ENCODE measurements at regions not wholly inside any gene's neighbourhood (a gene's known extent, or its start where the extent isn't known, plus 50 kb on each side); places are given as distances from the start of the nearest gene placed in this dataset.

DNA sequence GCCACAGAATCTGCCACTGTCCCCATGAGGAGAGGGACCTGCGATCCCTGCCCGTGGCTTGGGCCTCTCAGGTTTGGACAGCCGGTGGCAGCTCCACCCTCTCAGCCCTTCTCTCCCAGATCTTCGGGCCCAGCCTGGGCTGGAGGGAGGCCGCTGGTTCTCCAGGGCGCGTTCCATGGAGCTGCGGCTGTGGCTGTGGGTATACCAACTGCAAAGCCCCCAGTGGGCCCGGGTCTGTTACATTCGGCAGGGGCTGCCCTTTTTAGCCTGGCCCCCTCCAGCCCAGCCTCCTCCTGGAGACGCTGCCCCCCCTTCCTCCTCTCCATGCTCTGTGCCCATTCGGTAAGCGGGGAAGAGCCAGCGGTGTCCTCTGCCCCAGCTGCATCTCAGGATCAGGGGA is 64.7 kb upstream of the ZNF469 start:
- H3K27ac Mint-ChIP-seq = peak overlapping the region; percentile 28; the same call in 1 of the 2 replicates
- peaks cover 6% of the 10 kb centered on the region for H3K36me3 Mint-ChIP-seq
- peaks cover 14% of the 10 kb centered on the region for H3K9me3 Mint-ChIP-seq
- H3K27me3 Mint-ChIP-seq (ENCODE audit: low read depth) = no peaks in the 10 kb centered on the region
- POLR2A ChIA-PET = no interaction called here
- no peak for DNase-seq (ENCODE audit: low spot score)
- TF ChIP-seq NR2C2 (CRISPR knock-in tag; IDR thresholded peaks at IDR 0.05) = no peak
- no peak for TF ChIP-seq NR1H2 (CRISPR knock-in tag; IDR thresholded peaks at IDR 0.05)
- TF ChIP-seq NFYB (CRISPR knock-in tag; conservative IDR thresholded peaks at IDR 0.05; ENCODE audit: low read depth) = no peak
- TF ChIP-seq ESRRA (CRISPR knock-in tag; IDR thresholded peaks at IDR 0.05; ENCODE audit: borderline replicate concordance) = no peak
- TF ChIP-seq GABPB1 (CRISPR knock-in tag; IDR thresholded peaks at IDR 0.05) = no peak
- no peak for TF ChIP-seq ZNF263 (CRISPR knock-in tag; IDR thresholded peaks at IDR 0.05; ENCODE audit: low read depth)
- H3K4me3 Mint-ChIP-seq = no peak overlapping the region
- no peak for ATAC-seq
- no peaks in the 10 kb centered on the region for H3K4me1 Mint-ChIP-seq
- CTCF ChIA-PET = no interaction called here

DNA sequence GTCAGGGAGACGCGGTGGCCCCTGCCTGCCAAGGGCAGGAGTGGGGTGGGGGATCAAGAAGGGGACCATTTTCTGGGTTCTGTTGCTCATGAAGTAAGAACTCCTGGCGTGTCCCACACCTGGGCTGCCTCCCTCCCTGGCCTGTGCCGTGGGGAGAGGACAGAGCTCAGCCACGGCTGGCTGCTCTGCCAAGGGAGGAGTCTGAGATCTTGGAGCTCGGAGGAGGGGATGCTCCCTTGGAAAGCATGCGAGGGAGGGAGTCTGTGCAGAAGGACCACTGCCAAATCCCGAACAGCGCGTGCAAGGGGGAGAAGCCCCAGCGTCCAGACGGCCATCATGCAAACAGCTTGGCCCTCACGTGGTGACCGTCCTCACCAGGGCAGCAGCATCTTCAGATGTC is 64.2 kb upstream of the ZNF469 start:
- ChIA-PET CTCF (interaction anchor here (0.8 kb wide), 1 partner anchor 119 kb away, joined by 3 read pairs; no protein-coding TSS in a partner anchor), POLR2A (no interaction called here)
- H3K27ac Mint-ChIP-seq = no peak overlapping the region
- TF ChIP-seq ZNF317 (CRISPR knock-in tag; IDR thresholded peaks at IDR 0.05; ENCODE audit: borderline replicate concordance, low read depth) (no peak), ETV6 (CRISPR knock-in tag; IDR thresholded peaks at IDR 0.05) (no peak), ZNF138 (CRISPR knock-in tag; conservative IDR thresholded peaks at IDR 0.05) (no peak), FOXP1 (CRISPR knock-in tag; IDR thresholded peaks at IDR 0.05; ENCODE audit: borderline replicate concordance) (no peak), NR1H2 (CRISPR knock-in tag; IDR thresholded peaks at IDR 0.05) (no peak), ZNF396 (CRISPR knock-in tag; IDR thresholded peaks at IDR 0.05; ENCODE audit: borderline replicate concordance) (no peak), ZBTB21 (CRISPR knock-in tag; IDR thresholded peaks at IDR 0.05; ENCODE audit: borderline replicate concordance) (no peak), ZNF416 (CRISPR knock-in tag; IDR thresholded peaks at IDR 0.05) (no peak), GTF2I (CRISPR knock-in tag; conservative IDR thresholded peaks at IDR 0.05) (no peak), ELF4 (CRISPR knock-in tag; IDR thresholded peaks at IDR 0.05; ENCODE audit: low read depth) (no peak), SOX15 (CRISPR knock-in tag; IDR thresholded peaks at IDR 0.05) (no peak), ZNF121 (CRISPR knock-in tag; IDR thresholded peaks at IDR 0.05) (no peak), GABPB1 (CRISPR knock-in tag; IDR thresholded peaks at IDR 0.05) (no peak), MYBL2 (CRISPR knock-in tag; IDR thresholded peaks at IDR 0.05) (no peak)
- TF ChIP-seq, protein P1, sequence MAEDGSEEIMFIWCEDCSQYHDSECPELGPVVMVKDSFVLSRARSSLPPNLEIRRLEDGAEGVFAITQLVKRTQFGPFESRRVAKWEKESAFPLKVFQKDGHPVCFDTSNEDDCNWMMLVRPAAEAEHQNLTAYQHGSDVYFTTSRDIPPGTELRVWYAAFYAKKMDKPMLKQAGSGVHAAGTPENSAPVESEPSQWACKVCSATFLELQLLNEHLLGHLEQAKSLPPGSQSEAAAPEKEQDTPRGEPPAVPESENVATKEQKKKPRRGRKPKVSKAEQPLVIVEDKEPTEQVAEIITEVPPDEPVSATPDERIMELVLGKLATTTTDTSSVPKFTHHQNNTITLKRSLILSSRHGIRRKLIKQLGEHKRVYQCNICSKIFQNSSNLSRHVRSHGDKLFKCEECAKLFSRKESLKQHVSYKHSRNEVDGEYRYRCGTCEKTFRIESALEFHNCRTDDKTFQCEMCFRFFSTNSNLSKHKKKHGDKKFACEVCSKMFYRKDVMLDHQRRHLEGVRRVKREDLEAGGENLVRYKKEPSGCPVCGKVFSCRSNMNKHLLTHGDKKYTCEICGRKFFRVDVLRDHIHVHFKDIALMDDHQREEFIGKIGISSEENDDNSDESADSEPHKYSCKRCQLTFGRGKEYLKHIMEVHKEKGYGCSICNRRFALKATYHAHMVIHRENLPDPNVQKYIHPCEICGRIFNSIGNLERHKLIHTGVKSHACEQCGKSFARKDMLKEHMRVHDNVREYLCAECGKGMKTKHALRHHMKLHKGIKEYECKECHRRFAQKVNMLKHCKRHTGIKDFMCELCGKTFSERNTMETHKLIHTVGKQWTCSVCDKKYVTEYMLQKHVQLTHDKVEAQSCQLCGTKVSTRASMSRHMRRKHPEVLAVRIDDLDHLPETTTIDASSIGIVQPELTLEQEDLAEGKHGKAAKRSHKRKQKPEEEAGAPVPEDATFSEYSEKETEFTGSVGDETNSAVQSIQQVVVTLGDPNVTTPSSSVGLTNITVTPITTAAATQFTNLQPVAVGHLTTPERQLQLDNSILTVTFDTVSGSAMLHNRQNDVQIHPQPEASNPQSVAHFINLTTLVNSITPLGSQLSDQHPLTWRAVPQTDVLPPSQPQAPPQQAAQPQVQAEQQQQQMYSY (CRISPR knock-in tag; IDR thresholded peaks at IDR 0.05) = no peak
- TF ChIP-seq, protein P2, sequence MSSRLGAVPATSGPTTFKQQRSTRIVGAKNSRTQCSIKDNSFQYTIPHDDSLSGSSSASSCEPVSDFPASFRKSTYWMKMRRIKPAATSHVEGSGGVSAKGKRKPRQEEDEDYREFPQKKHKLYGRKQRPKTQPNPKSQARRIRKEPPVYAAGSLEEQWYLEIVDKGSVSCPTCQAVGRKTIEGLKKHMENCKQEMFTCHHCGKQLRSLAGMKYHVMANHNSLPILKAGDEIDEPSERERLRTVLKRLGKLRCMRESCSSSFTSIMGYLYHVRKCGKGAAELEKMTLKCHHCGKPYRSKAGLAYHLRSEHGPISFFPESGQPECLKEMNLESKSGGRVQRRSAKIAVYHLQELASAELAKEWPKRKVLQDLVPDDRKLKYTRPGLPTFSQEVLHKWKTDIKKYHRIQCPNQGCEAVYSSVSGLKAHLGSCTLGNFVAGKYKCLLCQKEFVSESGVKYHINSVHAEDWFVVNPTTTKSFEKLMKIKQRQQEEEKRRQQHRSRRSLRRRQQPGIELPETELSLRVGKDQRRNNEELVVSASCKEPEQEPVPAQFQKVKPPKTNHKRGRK (CRISPR knock-in tag; IDR thresholded peaks at IDR 0.05; ENCODE audit: borderline replicate concordance) = no peak
- H3K27me3 Mint-ChIP-seq (ENCODE audit: low read depth) = no peaks in the 10 kb centered on the region
- DNase-seq (ENCODE audit: low spot score) (no peak), ATAC-seq (no peak)
- peaks cover 10% of the 10 kb centered on the region for H3K9me3 Mint-ChIP-seq
- no peaks in the 10 kb centered on the region for H3K4me1 Mint-ChIP-seq
- no peak overlapping the region for H3K4me3 Mint-ChIP-seq
- peaks cover 6% of the 10 kb centered on the region for H3K36me3 Mint-ChIP-seq

All from WTC11 (cell line).